ENCODE measurements at regions not wholly inside any gene's neighbourhood (a gene's known extent, or its start where the extent isn't known, plus 50 kb on each side); places are given as distances from the start of the nearest gene placed in this dataset.

- H3K79me1 ChIP-seq (ENCODE audit: low read depth, low read length), result no peaks in the 10 kb centered on the region
- no peaks in the 10 kb centered on the region for H3K79me2 ChIP-seq (ENCODE audit: control insufficient read depth in 1 of 2, insufficient read depth in 2 of 2, low read length in 2 of 2)
- FAIRE-seq (no peak), DNase-seq (ENCODE audit: low read depth in 1 of 2, low spot score in 2 of 2) (no peak)
- H3K23me2 ChIP-seq (ENCODE audit: low read depth, low read length), result no peaks in the 10 kb centered on the region
- no peaks in the 10 kb centered on the region for H4K20me1 ChIP-seq (replicated peaks in 1 of 2; ENCODE audit: control insufficient read depth in 1 of 2, insufficient read depth in 2 of 2, low read length in 2 of 2)
- no peak overlapping the region for H3K56ac ChIP-seq (replicated peaks; ENCODE audit: insufficient read length, low read depth, low read length)
- no peak overlapping the region for H4K8ac ChIP-seq (ENCODE audit: extremely low read depth, insufficient read depth, low read length)
- H2AFZ ChIP-seq (ENCODE audit: low read length), result no peak overlapping the region
- H3K9ac ChIP-seq (replicated peaks in 1 of 4; ENCODE audit: extremely low read depth in 1 of 4, low read depth in 3 of 4, low read length in 3 of 4), result no peak overlapping the region
- H3K14ac ChIP-seq (ENCODE audit: insufficient read length), result no peak overlapping the region
- no peak overlapping the region for H2BK120ac ChIP-seq (replicated peaks; ENCODE audit: low read depth, low read length)
- H3K36me3 ChIP-seq (ENCODE audit: control insufficient read depth in 2 of 4, insufficient read depth in 4 of 4, low read length in 3 of 4), result no peaks in the 10 kb centered on the region
- H3K4me3 ChIP-seq (ENCODE audit: extremely low read depth in 1 of 4, insufficient read depth in 2 of 4, low read depth in 3 of 4, low read length in 4 of 4), result no peak overlapping the region
- no peaks in the 10 kb centered on the region for H3K27me3 ChIP-seq (replicated peaks in 1 of 4; ENCODE audit: control insufficient read depth in 3 of 4, extremely low read depth in 1 of 4, insufficient read depth in 3 of 4, low read length in 3 of 4)
- no peak overlapping the region for H3K23ac ChIP-seq (ENCODE audit: insufficient read length)
- H2BK12ac ChIP-seq (ENCODE audit: low read depth, low read length), result no peak overlapping the region
- no peak overlapping the region for H3K18ac ChIP-seq (ENCODE audit: extremely low read depth, low read length)
- H3K4ac ChIP-seq (replicated peaks; ENCODE audit: insufficient read length, low read depth, low read length), result no peak overlapping the region
- no peak overlapping the region for H3K27ac ChIP-seq (ENCODE audit: low read depth, low read length)
- H3K9me3 ChIP-seq (ENCODE audit: insufficient read depth in 2 of 2, low read depth in 1 of 2, low read length in 1 of 2), result no peaks in the 10 kb centered on the region
- no peak overlapping the region for H2BK20ac ChIP-seq (ENCODE audit: low read length)
- no peak overlapping the region for H3K4me2 ChIP-seq (ENCODE audit: insufficient read depth in 1 of 2, low read depth in 2 of 2, low read length in 2 of 2)
- no peak overlapping the region for H2BK5ac ChIP-seq (ENCODE audit: low read depth, low read length)
- no peak overlapping the region for H2AK5ac ChIP-seq (ENCODE audit: low read depth, low read length)
- CTCF ChIA-PET (ENCODE audit: partially characterized antibody), result interaction anchor here (0.7 kb wide), 1 partner anchor 726 kb away, joined by 3 read pairs; no protein-coding TSS in a partner anchor
- no peaks in the 10 kb centered on the region for H3K4me1 ChIP-seq (replicated peaks in 1 of 4; ENCODE audit: control insufficient read depth in 3 of 4, insufficient read depth in 4 of 4, low read length in 3 of 4)
- H4K5ac ChIP-seq (ENCODE audit: insufficient read length, low read depth, low read length), result no peak overlapping the region
- no peak overlapping the region for H2BK15ac ChIP-seq (ENCODE audit: low read length)
- H4K91ac ChIP-seq (replicated peaks; ENCODE audit: insufficient read length, low read length), result no peak overlapping the region
- POLR2A ChIA-PET (ENCODE audit: partially characterized antibody), result interaction anchor here (0.7 kb wide), 1 partner anchor 123 kb away, joined by 4 read pairs; no protein-coding TSS in a partner anchor
- TF ChIP-seq NANOG (IDR thresholded peaks at IDR 0.05; ENCODE audit: insufficient read depth, low read depth, low read length, poor library complexity, severe bottlenecking), result no peak
- TF ChIP-seq ATF3 (IDR thresholded peaks at IDR 0.05; ENCODE audit: insufficient read depth, low read depth, low read length), result no peak
- no peak for TF ChIP-seq CEBPB (IDR thresholded peaks at IDR 0.05; ENCODE audit: low read depth, low read length)
- no peak for TF ChIP-seq JUND (IDR thresholded peaks at IDR 0.05; ENCODE audit: low read length)
- TF ChIP-seq RAD21 (IDR thresholded peaks at IDR 0.05 in 1 of 2, conservative IDR thresholded peaks at IDR 0.05 in 1 of 2; ENCODE audit: low read depth in 2 of 2, low read length in 2 of 2), result no peak
- TF ChIP-seq CHD1 (IDR thresholded peaks at IDR 0.05; ENCODE audit: low read depth, low read length), result no peak
- TF ChIP-seq EGR1 (IDR thresholded peaks at IDR 0.05; ENCODE audit: borderline replicate concordance, low read depth, low read length), result no peak
- TF ChIP-seq MAX (IDR thresholded peaks at IDR 0.05), result no peak
- no peak for TF ChIP-seq RBBP5 (IDR thresholded peaks at IDR 0.05; ENCODE audit: borderline replicate concordance, low read depth, low read length)
- no peak for TF ChIP-seq TEAD4 (IDR thresholded peaks at IDR 0.05; ENCODE audit: low read depth, low read length)
- TF ChIP-seq RNF2 (IDR thresholded peaks at IDR 0.05; ENCODE audit: borderline replicate concordance, low read depth, low read length, missing control alignments, poor library complexity, severe bottlenecking), result no peak
- no peak for TF ChIP-seq ASH2L (IDR thresholded peaks at IDR 0.05; ENCODE audit: low read length)
Observed at GRCh38 chr9:106766616-106767015, 96.3 kb upstream of the ZNF462 start.

Measured in H1 (cell line).